ENCODE measurements at regions not wholly inside any gene's neighbourhood (a gene's known extent, or its start where the extent isn't known, plus 50 kb on each side); places are given as distances from the start of the nearest gene placed in this dataset.

DNA sequence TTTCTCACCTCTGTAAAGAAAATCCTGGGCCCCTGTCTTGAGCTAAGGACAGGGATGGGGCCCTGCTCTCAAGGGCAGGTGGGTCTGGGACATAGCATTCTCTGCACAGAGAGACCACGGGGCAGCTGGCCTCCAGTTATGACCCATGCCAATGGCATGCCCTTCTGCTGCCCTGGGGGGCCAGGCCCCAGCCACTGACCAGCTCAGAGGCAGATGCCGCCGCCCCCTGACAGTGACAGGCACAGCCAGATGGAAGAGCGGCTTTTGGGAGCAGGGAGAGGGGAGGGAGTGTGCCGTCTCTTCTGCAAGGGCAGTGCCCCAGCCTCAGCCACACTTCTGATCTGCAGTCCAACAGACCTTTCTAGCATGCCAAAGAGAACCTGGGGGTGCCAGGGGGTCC is 114.8 kb upstream of the NAV2 start (continued):
- TF ChIP-seq SRSF7 (optimal IDR thresholded peaks at IDR 0.05; ENCODE audit: low read depth, low read length) (no peak), HCFC1 (IDR thresholded peaks at IDR 0.05; ENCODE audit: low read depth, low read length) (no peak), ASH1L (IDR thresholded peaks at IDR 0.05; ENCODE audit: borderline replicate concordance, low read depth, partially characterized antibody) (no peak), NCOA4 (IDR thresholded peaks at IDR 0.05; ENCODE audit: partially characterized antibody) (no peak), CEBPB (tag; IDR thresholded peaks at IDR 0.05) (no peak), JUNB (CRISPR knock-in tag; conservative IDR thresholded peaks at IDR 0.05) (no peak), BDP1 (IDR thresholded peaks at IDR 0.05; ENCODE audit: insufficient read depth, insufficient read length) (no peak), ZZZ3 (IDR thresholded peaks at IDR 0.05) (no peak), XRCC4 (IDR thresholded peaks at IDR 0.05; ENCODE audit: extremely low read depth, insufficient read depth, insufficient read length) (no peak)
- TF ChIP-seq, protein P1, sequence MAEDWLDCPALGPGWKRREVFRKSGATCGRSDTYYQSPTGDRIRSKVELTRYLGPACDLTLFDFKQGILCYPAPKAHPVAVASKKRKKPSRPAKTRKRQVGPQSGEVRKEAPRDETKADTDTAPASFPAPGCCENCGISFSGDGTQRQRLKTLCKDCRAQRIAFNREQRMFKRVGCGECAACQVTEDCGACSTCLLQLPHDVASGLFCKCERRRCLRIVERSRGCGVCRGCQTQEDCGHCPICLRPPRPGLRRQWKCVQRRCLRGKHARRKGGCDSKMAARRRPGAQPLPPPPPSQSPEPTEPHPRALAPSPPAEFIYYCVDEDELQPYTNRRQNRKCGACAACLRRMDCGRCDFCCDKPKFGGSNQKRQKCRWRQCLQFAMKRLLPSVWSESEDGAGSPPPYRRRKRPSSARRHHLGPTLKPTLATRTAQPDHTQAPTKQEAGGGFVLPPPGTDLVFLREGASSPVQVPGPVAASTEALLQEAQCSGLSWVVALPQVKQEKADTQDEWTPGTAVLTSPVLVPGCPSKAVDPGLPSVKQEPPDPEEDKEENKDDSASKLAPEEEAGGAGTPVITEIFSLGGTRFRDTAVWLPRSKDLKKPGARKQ (CRISPR knock-in tag; IDR thresholded peaks at IDR 0.05): no peak

DNA sequence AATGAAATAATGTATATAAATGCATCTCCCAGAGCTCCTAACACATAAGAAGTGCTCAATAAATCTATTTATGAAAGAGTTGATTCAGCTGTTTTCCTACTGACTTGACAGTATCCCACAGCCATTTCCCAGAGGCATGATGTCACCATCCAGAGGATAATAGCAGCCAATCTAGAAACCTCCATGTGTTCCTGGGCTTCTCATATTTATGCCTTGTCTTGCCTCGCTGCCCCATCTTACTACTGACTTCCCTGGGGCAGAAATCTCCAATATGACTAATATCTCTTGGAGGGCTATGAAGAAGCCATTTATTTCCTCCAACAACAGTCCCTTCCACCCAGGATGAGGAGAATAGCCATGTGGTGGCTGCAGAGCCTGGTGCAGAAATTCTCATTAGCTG is 115.4 kb upstream of the NAV2 start:
- H3K27ac ChIP-seq (ENCODE audit: extremely low read depth, low read depth, low read length): no peak overlapping the region
- no peaks in the 10 kb centered on the region for H3K4me1 ChIP-seq (replicated peaks in 1 of 2; ENCODE audit: control insufficient read depth in 2 of 2, insufficient read depth in 2 of 2, low read length in 2 of 2)
- H3K27me3 ChIP-seq (ENCODE audit: control insufficient read depth in 2 of 2, insufficient read depth in 2 of 2, low read length in 2 of 2): peaks cover 0 to 26% of the 10 kb centered on the region in 2 experiments; a peak in 3 of 5 replicates
- H3K79me2 ChIP-seq (ENCODE audit: control insufficient read depth, insufficient read depth, low read length): no peaks in the 10 kb centered on the region
- no peaks in the 10 kb centered on the region for H3K9me3 ChIP-seq (replicated peaks; ENCODE audit: control insufficient read depth, insufficient read depth, low read depth, low read length)
- H3K9ac ChIP-seq (ENCODE audit: insufficient read depth in 1 of 2, low read depth in 2 of 2, low read length in 2 of 2): no peak overlapping the region
- CTCF ChIA-PET (ENCODE audit: low intra/inter-chr PET ratio): no interaction called here
- ATAC-seq (no peak), FAIRE-seq (no peak), DNase-seq (ENCODE audit: extremely low read depth in 1 of 4, low spot score in 3 of 4) (no peak)
- in situ Hi-C loops (cut with MboI) (no loop called here), intact Hi-C loops (cut with micrococcal nuclease) (no loop called here)
- H3K36me3 ChIP-seq (ENCODE audit: control insufficient read depth, insufficient read depth, low read length): no peaks in the 10 kb centered on the region
- 8% methylated on average over 1 of the region's 1 CpG for WGBS (ENCODE audit: insufficient coverage, low coverage, missing lambda C conversion rate)
- no peaks in the 10 kb centered on the region for H4K20me1 ChIP-seq (replicated peaks; ENCODE audit: control insufficient read depth, insufficient read depth, low read length)
- BruUV-seq (replicated peaks): no TSS peak
- POLR2A ChIA-PET: no interaction called here
- no peak overlapping the region for H3K4me3 ChIP-seq
- H2AFZ ChIP-seq (ENCODE audit: low read depth, low read length): no peak overlapping the region
- H3K4me2 ChIP-seq (ENCODE audit: insufficient read depth, low read length): no peak overlapping the region
- H3K9me1 ChIP-seq (ENCODE audit: control insufficient read depth, insufficient read depth, low read length): no peaks in the 10 kb centered on the region
- no peak for TF ChIP-seq SMARCE1 (IDR thresholded peaks at IDR 0.05)
- TF ChIP-seq, protein P2, sequence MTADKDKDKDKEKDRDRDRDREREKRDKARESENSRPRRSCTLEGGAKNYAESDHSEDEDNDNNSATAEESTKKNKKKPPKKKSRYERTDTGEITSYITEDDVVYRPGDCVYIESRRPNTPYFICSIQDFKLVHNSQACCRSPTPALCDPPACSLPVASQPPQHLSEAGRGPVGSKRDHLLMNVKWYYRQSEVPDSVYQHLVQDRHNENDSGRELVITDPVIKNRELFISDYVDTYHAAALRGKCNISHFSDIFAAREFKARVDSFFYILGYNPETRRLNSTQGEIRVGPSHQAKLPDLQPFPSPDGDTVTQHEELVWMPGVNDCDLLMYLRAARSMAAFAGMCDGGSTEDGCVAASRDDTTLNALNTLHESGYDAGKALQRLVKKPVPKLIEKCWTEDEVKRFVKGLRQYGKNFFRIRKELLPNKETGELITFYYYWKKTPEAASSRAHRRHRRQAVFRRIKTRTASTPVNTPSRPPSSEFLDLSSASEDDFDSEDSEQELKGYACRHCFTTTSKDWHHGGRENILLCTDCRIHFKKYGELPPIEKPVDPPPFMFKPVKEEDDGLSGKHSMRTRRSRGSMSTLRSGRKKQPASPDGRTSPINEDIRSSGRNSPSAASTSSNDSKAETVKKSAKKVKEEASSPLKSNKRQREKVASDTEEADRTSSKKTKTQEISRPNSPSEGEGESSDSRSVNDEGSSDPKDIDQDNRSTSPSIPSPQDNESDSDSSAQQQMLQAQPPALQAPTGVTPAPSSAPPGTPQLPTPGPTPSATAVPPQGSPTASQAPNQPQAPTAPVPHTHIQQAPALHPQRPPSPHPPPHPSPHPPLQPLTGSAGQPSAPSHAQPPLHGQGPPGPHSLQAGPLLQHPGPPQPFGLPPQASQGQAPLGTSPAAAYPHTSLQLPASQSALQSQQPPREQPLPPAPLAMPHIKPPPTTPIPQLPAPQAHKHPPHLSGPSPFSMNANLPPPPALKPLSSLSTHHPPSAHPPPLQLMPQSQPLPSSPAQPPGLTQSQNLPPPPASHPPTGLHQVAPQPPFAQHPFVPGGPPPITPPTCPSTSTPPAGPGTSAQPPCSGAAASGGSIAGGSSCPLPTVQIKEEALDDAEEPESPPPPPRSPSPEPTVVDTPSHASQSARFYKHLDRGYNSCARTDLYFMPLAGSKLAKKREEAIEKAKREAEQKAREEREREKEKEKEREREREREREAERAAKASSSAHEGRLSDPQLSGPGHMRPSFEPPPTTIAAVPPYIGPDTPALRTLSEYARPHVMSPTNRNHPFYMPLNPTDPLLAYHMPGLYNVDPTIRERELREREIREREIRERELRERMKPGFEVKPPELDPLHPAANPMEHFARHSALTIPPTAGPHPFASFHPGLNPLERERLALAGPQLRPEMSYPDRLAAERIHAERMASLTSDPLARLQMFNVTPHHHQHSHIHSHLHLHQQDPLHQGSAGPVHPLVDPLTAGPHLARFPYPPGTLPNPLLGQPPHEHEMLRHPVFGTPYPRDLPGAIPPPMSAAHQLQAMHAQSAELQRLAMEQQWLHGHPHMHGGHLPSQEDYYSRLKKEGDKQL (CRISPR knock-in tag; IDR thresholded peaks at IDR 0.05; ENCODE audit: borderline replicate concordance): no peak
- no peak for TF ChIP-seq ZNF584 (CRISPR knock-in tag; IDR thresholded peaks at IDR 0.05; ENCODE audit: low read depth)
- TF ChIP-seq RFX5 (IDR thresholded peaks at IDR 0.05; ENCODE audit: low read depth, low read length): no peak
- TF ChIP-seq BHLHE40 (IDR thresholded peaks at IDR 0.05; ENCODE audit: low read length): no peak
- TF ChIP-seq FOXJ2 (tag; IDR thresholded peaks at IDR 0.05): no peak
- no peak for TF ChIP-seq TGIF2 (CRISPR knock-in tag; IDR thresholded peaks at IDR 0.05)
- TF ChIP-seq U2AF2 (optimal IDR thresholded peaks at IDR 0.05; ENCODE audit: low read depth, low read length): no peak
